Activated B cell treated with CpG ODN at 0.5 μM for 24 hours (primary cell): ENCODE measurements at regions not wholly inside any gene's neighbourhood (a gene's known extent, or its start where the extent isn't known, plus 50 kb on each side); places are given as distances from the start of the nearest gene placed in this dataset.

Experiments used
- ATAC-seq: fragments of 200-7000 bp; cut with Tn5 transposase; one replicate; pipeline ENCODE4 v1.10.0; 2021; ENCODE audit warnings: low read depth, mild to moderate bottlenecking, moderate library complexity
- CTCF ChIA-PET: fragments of 350-600 bp; sonication (Branson Sonifier 250); formaldehyde crosslinking; loops from one replicate; lab custom pipeline; 2021; ENCODE audit warnings: antibody characterized with exemption; lab: Charles Lee
- POLR2A ChIA-PET: fragments of 350-600 bp; sonication (Branson Sonifier 250); formaldehyde crosslinking; loops from one replicate; lab custom pipeline; 2021; ENCODE audit warnings: antibody characterized with exemption; lab: Charles Lee
- DNase-seq: peaks from one replicate; pipeline ENCODE4 v3.0.0; 2022
- H3K27ac Mint-ChIP-seq: one replicate; pipeline ENCODE4 v1.8.0; 2020; ENCODE audit warnings: mixed read lengths
- H3K27me3 Mint-ChIP-seq: one replicate; pipeline ENCODE4 v1.8.0; 2021; ENCODE audit warnings: mixed read lengths
- H3K36me3 Mint-ChIP-seq: one replicate; pipeline ENCODE4 v1.8.0; 2021; ENCODE audit warnings: low read depth, mixed read lengths
- H3K4me1 Mint-ChIP-seq: one replicate; pipeline ENCODE4 v1.8.0; 2021; ENCODE audit warnings: mixed read lengths
- H3K4me3 Mint-ChIP-seq: one replicate; pipeline ENCODE4 v1.8.0; 2020; ENCODE audit warnings: mild to moderate bottlenecking, mixed read lengths
- H3K9me3 Mint-ChIP-seq: one replicate; pipeline ENCODE4 v1.8.0; 2020; ENCODE audit warnings: mixed read lengths
- CTCF ChIP-seq: fragments of 200-600 bp; IDR thresholded peaks from one replicate; pipeline ENCODE4 v1.8.0; 2022; ENCODE audit warnings: antibody characterized with exemption, mild to moderate bottlenecking
- intact Hi-C: fragments of 100-400 bp; cut with micrococcal nuclease; formaldehyde crosslinking; loops from one replicate; pipeline ENCODE4 v1.15.1; 2024

DNA sequence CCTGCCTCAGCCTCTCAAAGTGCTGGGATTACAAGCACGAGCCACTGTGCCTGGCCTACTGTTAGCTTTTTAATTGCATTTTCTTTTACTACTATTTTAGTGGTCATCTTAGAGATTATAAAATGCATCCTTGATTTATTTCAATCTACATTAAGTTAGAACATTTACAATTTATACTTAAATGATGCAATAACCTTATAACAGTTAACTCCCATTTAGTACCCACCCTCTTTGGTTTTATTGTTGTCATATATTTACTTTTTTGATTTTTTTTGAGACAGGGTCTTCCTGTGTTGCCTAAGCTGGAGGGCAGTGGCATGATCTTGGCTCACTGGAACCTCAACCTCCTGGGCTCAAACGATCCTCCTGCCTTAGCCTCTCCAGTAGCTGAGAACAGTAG lies 77.3 kb downstream of the PPCDC start:
- H3K4me3 Mint-ChIP-seq, result no peak overlapping the region
- H3K4me1 Mint-ChIP-seq, result peaks cover 33% of the 10 kb centered on the region
- TF ChIP-seq CTCF, result no peak
- H3K36me3 Mint-ChIP-seq, result no peaks in the 10 kb centered on the region
- ATAC-seq (no peak), DNase-seq (no peak)
- CTCF ChIA-PET, result interaction anchor here (0.6 to 1.1 kb wide), 2 partner anchors 101 to 148 kb away, joined by 4 read pairs; partner anchors contain the start of gene C15orf39
- POLR2A ChIA-PET, result interaction anchor here (0.7 kb wide), 1 partner anchor 10 kb away, joined by 4 read pairs; no protein-coding TSS in a partner anchor
- H3K27me3 Mint-ChIP-seq, result peaks cover 16% of the 10 kb centered on the region
- H3K9me3 Mint-ChIP-seq, result no peaks in the 10 kb centered on the region
- H3K27ac Mint-ChIP-seq, result no peak overlapping the region
- intact Hi-C loops, result no loop called here

- ChIA-PET CTCF (interaction anchor here (1.0 to 1.2 kb wide), 2 partner anchors 61 to 62 kb away, joined by 3 to 5 read pairs; no protein-coding TSS in a partner anchor), POLR2A (interaction anchor here (0.7 to 1.6 kb wide), 7 partner anchors 9 to 97 kb away, joined by 3 to 17 read pairs (median 6); partner anchors contain the start of gene C15orf39)
- intact Hi-C loops, result loop anchor here (1.0 to 2.0 kb wide), 2 partner anchors 10 to 350 kb away; no protein-coding TSS in a partner anchor
- peaks cover 5% of the 10 kb centered on the region for H3K27me3 Mint-ChIP-seq
- H3K9me3 Mint-ChIP-seq, result no peaks in the 10 kb centered on the region
- no peak for TF ChIP-seq CTCF
- no peaks in the 10 kb centered on the region for H3K36me3 Mint-ChIP-seq
- H3K27ac Mint-ChIP-seq, result peak overlapping the region; percentile 80
- H3K4me1 Mint-ChIP-seq, result peaks cover 61% of the 10 kb centered on the region
- DNase-seq (no peak), ATAC-seq (peak; percentile 47)
- H3K4me3 Mint-ChIP-seq, result peak overlapping the region; percentile 56
These were observed 81.6 kb downstream of the PPCDC start for GRCh38 chr15:75104804-75105557.

- no peak for TF ChIP-seq CTCF
- no peak for DNase-seq
- Mint-ChIP-seq H3K9me3 (peaks cover under 1% of the 10 kb centered on the region), H3K4me3 (peak overlapping the region; percentile 67), H3K4me1 (peaks cover 83% of the 10 kb centered on the region), H3K27me3 (peaks cover 3% of the 10 kb centered on the region), H3K27ac (peak overlapping the region; percentile 87), H3K36me3 (no peaks in the 10 kb centered on the region)
- ChIA-PET POLR2A (interaction anchor here (1.1 to 3.9 kb wide), 5 partner anchors 12 to 96 kb away, joined by 5 to 24 read pairs (median 15); partner anchors contain the start of gene C15orf39), CTCF (interaction anchor here (0.6 to 4.4 kb wide), 4 partner anchors 65 to 723 kb away, joined by 4 to 32 read pairs (median 7); partner anchors contain the start of gene C15orf39)
- intact Hi-C loops, result no loop called here
- no peak for ATAC-seq
These were observed 84.1 kb downstream of the PPCDC start for GRCh38 chr15:75107516-75107907.

GRCh38 chr15:75107908-75108838 lies 84.8 kb downstream of the PPCDC start:
- POLR2A ChIA-PET, result interaction anchor here (0.9 to 3.9 kb wide), 9 partner anchors 9 to 96 kb away, joined by 3 to 24 read pairs (median 9); partner anchors contain the start of gene C15orf39
- Mint-ChIP-seq H3K27me3 (peaks cover 2% of the 10 kb centered on the region), H3K27ac (peak overlapping the region; percentile 87), H3K4me1 (peaks cover 87% of the 10 kb centered on the region), H3K4me3 (peak overlapping the region; percentile 67), H3K36me3 (peaks cover 3% of the 10 kb centered on the region), H3K9me3 (peaks cover 7% of the 10 kb centered on the region)
- TF ChIP-seq CTCF, result no peak
- ATAC-seq (peak; percentile 76), DNase-seq (peak; percentile 65)
- CTCF ChIA-PET, result interaction anchor here (0.6 to 4.4 kb wide), 4 partner anchors 65 to 723 kb away, joined by 4 to 32 read pairs (median 7); partner anchors contain the start of gene C15orf39
- intact Hi-C loops, result loop anchor here (1.0 kb wide), 6 partner anchors 13 to 94 kb away; no protein-coding TSS in a partner anchor
